Progenitor cell of endocrine pancreas (in vitro differentiated cells): ENCODE measurements at regions not wholly inside any gene's neighbourhood (a gene's known extent, or its start where the extent isn't known, plus 50 kb on each side); places are given as distances from the start of the nearest gene placed in this dataset.

ENCODE experiments used
- DNase-seq: peaks from one replicate; pipeline ENCODE4 v3.0.0; 2021; ENCODE audit warnings: low spot score; ENCODE audit not compliant: unreplicated experiment
- H3K27ac Mint-ChIP-seq: 2 replicates; pipeline ENCODE4 v1.8.0; 2021; ENCODE audit warnings: mild to moderate bottlenecking, moderate library complexity, mixed read lengths
- H3K27me3 Mint-ChIP-seq: 2 replicates; pipeline ENCODE4 v1.8.0; 2021; ENCODE audit warnings: mixed read lengths
- H3K36me3 Mint-ChIP-seq: 2 replicates; pipeline ENCODE4 v1.8.0; 2022; ENCODE audit warnings: mixed read lengths; ENCODE audit not compliant: insufficient read depth
- H3K4me1 Mint-ChIP-seq: 2 replicates; pipeline ENCODE4 v1.8.0; 2021; ENCODE audit warnings: low read depth, mixed read lengths
- H3K4me3 Mint-ChIP-seq: 2 replicates; pipeline ENCODE4 v1.8.0; 2021; ENCODE audit warnings: low read depth, mild to moderate bottlenecking, moderate library complexity, mixed read lengths
- H3K9me3 Mint-ChIP-seq: 2 replicates; pipeline ENCODE4 v1.8.0; 2021; ENCODE audit warnings: low read depth, mixed read lengths
- CTCF ChIP-seq: fragments of 200-600 bp; sonication (generic); IDR thresholded peaks from one replicate; pipeline ENCODE4 v1.5.0; 2021; ENCODE audit warnings: antibody characterized with exemption, mild to moderate bottlenecking; ENCODE audit not compliant: unreplicated experiment

DNA sequence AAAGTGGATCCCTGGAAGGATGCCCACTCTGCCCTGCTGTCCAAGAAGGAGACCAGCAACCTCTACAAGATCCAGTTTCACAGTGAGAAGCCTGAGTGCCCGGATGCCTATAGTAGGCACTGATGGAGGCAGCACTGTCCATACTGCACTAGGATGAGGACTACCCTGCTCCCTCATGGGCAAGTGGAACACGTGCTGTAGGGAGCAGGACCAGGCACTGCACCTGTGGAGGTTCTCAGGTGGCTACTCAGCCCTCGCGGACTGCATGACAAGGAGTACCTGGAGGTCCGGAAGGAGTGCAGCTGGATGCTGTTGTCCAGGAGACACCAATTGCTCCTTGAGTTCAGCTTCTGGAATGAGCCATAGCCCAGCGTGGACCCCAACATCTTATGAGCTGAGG lies 146.1 kb upstream of the NLRP1 start:
- Mint-ChIP-seq H3K4me1 (no peaks in the 10 kb centered on the region), H3K27me3 (peaks cover 36% of the 10 kb centered on the region), H3K27ac (no peak overlapping the region), H3K9me3 (peaks cover 10% of the 10 kb centered on the region), H3K4me3 (no peak overlapping the region), H3K36me3 (no peaks in the 10 kb centered on the region)
- TF ChIP-seq CTCF: no peak
- DNase-seq: no peak

DNA sequence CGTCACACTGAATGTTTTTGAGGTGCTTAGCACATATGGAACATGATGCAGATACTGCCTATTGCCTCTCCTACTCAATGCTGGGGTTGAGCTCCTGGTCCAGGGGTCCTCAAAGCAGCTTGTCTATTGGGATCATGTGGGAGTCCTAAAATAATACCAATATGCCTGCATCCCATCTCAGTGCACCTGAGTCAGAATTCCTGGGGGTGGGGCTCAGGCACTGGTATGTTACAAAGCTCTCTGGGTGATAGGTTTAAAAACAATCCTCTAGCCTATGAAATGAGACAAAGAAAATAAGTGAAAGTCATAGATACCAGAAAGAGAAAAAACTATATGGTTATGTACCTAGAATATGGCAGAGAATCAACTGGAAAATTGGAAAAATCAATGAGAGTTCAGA lies 156.6 kb upstream of the NLRP1 start:
- no peak for DNase-seq
- TF ChIP-seq CTCF: no peak
- Mint-ChIP-seq H3K4me1 (peaks cover 4% of the 10 kb centered on the region), H3K27ac (no peak overlapping the region), H3K4me3 (no peak overlapping the region), H3K27me3 (peaks cover 13% of the 10 kb centered on the region), H3K9me3 (no peaks in the 10 kb centered on the region), H3K36me3 (no peaks in the 10 kb centered on the region)

DNA sequence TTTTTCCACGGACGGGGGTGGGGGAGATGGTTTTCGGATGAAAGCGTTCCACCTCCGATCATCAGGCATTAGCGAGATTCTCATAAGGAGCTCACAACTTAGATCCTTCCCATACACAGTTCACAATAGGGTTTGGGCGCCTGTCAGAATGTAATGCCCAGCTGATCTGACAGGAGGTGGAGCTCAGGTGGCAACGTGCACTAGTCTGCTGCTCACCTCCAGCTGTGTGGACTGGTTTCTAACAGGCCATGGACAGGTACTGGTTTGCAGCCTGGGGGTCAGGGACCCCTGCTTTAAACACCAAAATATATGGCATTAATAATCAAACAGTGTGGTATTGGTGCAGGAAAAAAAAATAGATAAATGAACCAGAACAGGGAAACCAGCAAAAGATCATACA lies 157.5 kb upstream of the NLRP1 start:
- no peak overlapping the region for H3K4me3 Mint-ChIP-seq
- H3K27me3 Mint-ChIP-seq: peaks cover 13% of the 10 kb centered on the region
- H3K4me1 Mint-ChIP-seq: peaks cover 4% of the 10 kb centered on the region
- H3K36me3 Mint-ChIP-seq: no peaks in the 10 kb centered on the region
- no peak for TF ChIP-seq CTCF
- no peak overlapping the region for H3K27ac Mint-ChIP-seq
- DNase-seq: no peak
- no peaks in the 10 kb centered on the region for H3K9me3 Mint-ChIP-seq

GRCh38 chr17:5745111-5745813 lies 161.0 kb upstream of the NLRP1 start:
- H3K4me3 Mint-ChIP-seq: no peak overlapping the region
- no peak overlapping the region for H3K27ac Mint-ChIP-seq
- peaks cover 4% of the 10 kb centered on the region for H3K4me1 Mint-ChIP-seq
- H3K9me3 Mint-ChIP-seq: no peaks in the 10 kb centered on the region
- TF ChIP-seq CTCF: no peak
- DNase-seq: no peak
- H3K27me3 Mint-ChIP-seq: peaks cover 13% of the 10 kb centered on the region
- H3K36me3 Mint-ChIP-seq: no peaks in the 10 kb centered on the region

GRCh38 chr17:5747276-5747675 lies 163.0 kb upstream of the NLRP1 start:
- Mint-ChIP-seq H3K27me3 (peaks cover 6% of the 10 kb centered on the region), H3K36me3 (no peaks in the 10 kb centered on the region), H3K9me3 (no peaks in the 10 kb centered on the region), H3K27ac (no peak overlapping the region), H3K4me3 (no peak overlapping the region), H3K4me1 (peaks cover 4% of the 10 kb centered on the region)
- no peak for DNase-seq
- TF ChIP-seq CTCF: no peak
